ENCODE measurements at regions not wholly inside any gene's neighbourhood (a gene's known extent, or its start where the extent isn't known, plus 50 kb on each side); places are given as distances from the start of the nearest gene placed in this dataset.

DNA sequence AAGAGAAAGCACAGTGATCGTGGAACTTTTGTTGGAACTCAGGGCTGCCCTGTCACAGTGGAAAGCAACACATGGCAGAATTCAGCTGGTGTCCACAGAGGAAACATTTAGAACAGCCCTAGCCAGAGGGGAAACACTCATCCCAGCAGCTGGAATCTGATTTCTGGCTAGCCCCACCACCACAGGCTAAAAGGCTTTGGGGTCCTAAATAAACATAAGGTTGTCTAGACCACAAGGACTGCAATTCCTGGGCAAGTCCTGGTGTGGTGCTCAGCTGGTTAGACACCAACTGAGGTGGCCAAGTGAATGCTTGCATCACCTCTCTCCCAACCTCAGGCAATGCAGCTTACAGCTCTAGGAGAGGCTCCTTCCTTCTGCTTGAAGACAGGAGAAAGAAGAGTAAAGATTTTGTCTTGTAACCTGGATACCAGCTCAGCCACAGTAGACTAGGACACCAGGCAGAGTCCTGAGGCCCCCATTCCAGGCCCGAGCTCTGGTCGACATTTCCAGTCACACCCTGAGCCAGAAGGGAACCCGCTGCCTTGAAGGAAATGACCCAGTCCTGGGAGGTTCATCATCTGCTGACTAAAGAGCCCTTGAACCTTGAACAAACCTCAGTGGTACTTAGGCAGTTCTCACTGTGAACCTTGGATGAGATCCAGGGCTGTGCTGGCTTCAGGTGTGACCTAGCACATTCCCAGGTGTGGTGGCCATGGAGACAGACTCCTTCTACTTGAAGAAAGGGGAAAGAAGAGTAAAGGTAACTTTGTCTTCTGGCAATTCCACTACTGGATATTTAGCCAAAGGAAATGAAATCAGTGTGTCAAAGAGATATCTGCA, 85.4 kb upstream of the PLXNC1 start:
- TF ChIP-seq, protein P1, sequence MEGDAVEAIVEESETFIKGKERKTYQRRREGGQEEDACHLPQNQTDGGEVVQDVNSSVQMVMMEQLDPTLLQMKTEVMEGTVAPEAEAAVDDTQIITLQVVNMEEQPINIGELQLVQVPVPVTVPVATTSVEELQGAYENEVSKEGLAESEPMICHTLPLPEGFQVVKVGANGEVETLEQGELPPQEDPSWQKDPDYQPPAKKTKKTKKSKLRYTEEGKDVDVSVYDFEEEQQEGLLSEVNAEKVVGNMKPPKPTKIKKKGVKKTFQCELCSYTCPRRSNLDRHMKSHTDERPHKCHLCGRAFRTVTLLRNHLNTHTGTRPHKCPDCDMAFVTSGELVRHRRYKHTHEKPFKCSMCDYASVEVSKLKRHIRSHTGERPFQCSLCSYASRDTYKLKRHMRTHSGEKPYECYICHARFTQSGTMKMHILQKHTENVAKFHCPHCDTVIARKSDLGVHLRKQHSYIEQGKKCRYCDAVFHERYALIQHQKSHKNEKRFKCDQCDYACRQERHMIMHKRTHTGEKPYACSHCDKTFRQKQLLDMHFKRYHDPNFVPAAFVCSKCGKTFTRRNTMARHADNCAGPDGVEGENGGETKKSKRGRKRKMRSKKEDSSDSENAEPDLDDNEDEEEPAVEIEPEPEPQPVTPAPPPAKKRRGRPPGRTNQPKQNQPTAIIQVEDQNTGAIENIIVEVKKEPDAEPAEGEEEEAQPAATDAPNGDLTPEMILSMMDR (IDR thresholded peaks at IDR 0.05): no peak
- TF ChIP-seq POLR2A (IDR thresholded peaks at IDR 0.05) (no peak), POLR2AphosphoS5 (IDR thresholded peaks at IDR 0.05) (no peak)
